SH-SY5Y (cell line): ENCODE measurements at regions not wholly inside any gene's neighbourhood (a gene's known extent, or its start where the extent isn't known, plus 50 kb on each side); places are given as distances from the start of the nearest gene placed in this dataset.

ENCODE experiments used
- GATA2 ChIP-seq: IDR thresholded peaks from 2 replicates; pipeline ENCODE4 v1.6.1; 2011; ENCODE audit warnings: mild to moderate bottlenecking, low read depth, low read length
- GATA3 ChIP-seq: IDR thresholded peaks from 2 replicates; pipeline ENCODE4 v1.6.1; 2011; ENCODE audit warnings: low read depth, mild to moderate bottlenecking, low read length, moderate library complexity

- TF ChIP-seq GATA3 (no peak), GATA2 (no peak)
Measured at GRCh38 chr14:55758796-55759195, 178.8 kb downstream of the KTN1 start.

GRCh38 chr14:55760789-55761566 lies 181.0 kb downstream of the KTN1 start:
- no peak for TF ChIP-seq GATA3
- no peak for TF ChIP-seq GATA2

- TF ChIP-seq GATA2 (no peak), GATA3 (no peak)
Measured at GRCh38 chr14:55761651-55762050, 181.6 kb downstream of the KTN1 start.

GRCh38 chr14:55762595-55763232 lies 182.7 kb downstream of the KTN1 start:
- TF ChIP-seq GATA3 (no peak), GATA2 (no peak)

GRCh38 chr14:55764784-55765183 lies 184.8 kb downstream of the KTN1 start:
- no peak for TF ChIP-seq GATA2
- no peak for TF ChIP-seq GATA3

GRCh38 chr14:55766071-55766470 lies 186.1 kb downstream of the KTN1 start:
- no peak for TF ChIP-seq GATA3
- TF ChIP-seq GATA2: no peak

- TF ChIP-seq GATA2 (no peak), GATA3 (no peak)
Measured at GRCh38 chr14:55767286-55767685, 187.3 kb downstream of the KTN1 start.

GRCh38 chr14:55769877-55770276 lies 189.9 kb downstream of the KTN1 start:
- TF ChIP-seq GATA2: no peak
- no peak for TF ChIP-seq GATA3

GRCh38 chr14:55771242-55771981 lies 191.4 kb downstream of the KTN1 start:
- TF ChIP-seq GATA2 (no peak), GATA3 (no peak)

GRCh38 chr14:55772486-55772885 lies 192.5 kb downstream of the KTN1 start:
- TF ChIP-seq GATA3: no peak
- TF ChIP-seq GATA2: no peak

- TF ChIP-seq GATA2 (no peak), GATA3 (no peak)
Measured at GRCh38 chr14:55773312-55773711, 193.3 kb downstream of the KTN1 start.

- TF ChIP-seq GATA2 (no peak), GATA3 (no peak)
Measured at GRCh38 chr14:55773984-55774545, 194.1 kb downstream of the KTN1 start.

GRCh38 chr14:55777877-55778276 lies 197.9 kb downstream of the KTN1 start:
- TF ChIP-seq GATA2: no peak
- no peak for TF ChIP-seq GATA3
